Type B pancreatic cell (in vitro differentiated cells): ENCODE measurements at regions not wholly inside any gene's neighbourhood (a gene's known extent, or its start where the extent isn't known, plus 50 kb on each side); places are given as distances from the start of the nearest gene placed in this dataset.

Experiments
- DNase-seq: peaks from one replicate; pipeline ENCODE4 v3.0.0; 2021; ENCODE audit warnings: mixed read lengths; ENCODE audit not compliant: unreplicated experiment; ENCODE audit errors: extremely low spot score
- H3K27ac Mint-ChIP-seq: 2 replicates; pipeline ENCODE4 v1.8.0; 2021; ENCODE audit warnings: mild to moderate bottlenecking, mixed read lengths
- H3K27me3 Mint-ChIP-seq: 2 replicates; pipeline ENCODE4 v1.8.0; 2021; ENCODE audit warnings: mixed read lengths
- H3K36me3 Mint-ChIP-seq: 2 replicates; pipeline ENCODE4 v1.8.0; 2021; ENCODE audit warnings: mixed read lengths
- H3K4me1 Mint-ChIP-seq: one replicate; pipeline ENCODE4 v1.8.0; 2021; ENCODE audit warnings: mixed read lengths; ENCODE audit not compliant: unreplicated experiment
- H3K4me3 Mint-ChIP-seq: 2 replicates; pipeline ENCODE4 v1.8.0; 2021; ENCODE audit warnings: mild to moderate bottlenecking, mixed read lengths
- H3K9me3 Mint-ChIP-seq: 2 replicates; pipeline ENCODE4 v1.8.0; 2021; ENCODE audit warnings: mixed read lengths
- CTCF ChIP-seq: fragments of 200-600 bp; sonication (generic); conservative IDR thresholded peaks from 2 replicates; pipeline ENCODE4 v1.5.0; 2021; ENCODE audit warnings: antibody characterized with exemption, mild to moderate bottlenecking

DNA sequence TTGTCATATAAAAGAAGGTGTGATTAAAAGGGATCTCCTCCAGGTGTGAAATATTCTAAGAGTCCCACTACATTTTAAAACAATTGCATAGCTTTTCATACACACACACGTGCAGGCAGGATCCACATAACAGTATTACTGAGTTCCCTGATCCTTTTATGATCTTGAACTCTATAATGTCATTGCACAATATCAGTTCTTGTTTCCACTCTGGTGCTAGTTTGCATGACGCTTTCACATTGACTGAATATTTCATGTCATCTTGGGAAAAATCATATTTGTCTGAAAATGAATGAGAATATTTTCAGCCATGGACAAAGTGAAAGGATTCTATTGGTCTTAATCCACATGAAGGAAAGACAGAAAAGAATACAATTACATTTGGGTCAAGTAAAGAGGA lies 703.8 kb downstream of the CDH8 start:
- Mint-ChIP-seq H3K27me3 (peaks cover 2% of the 10 kb centered on the region), H3K4me1 (no peaks in the 10 kb centered on the region), H3K4me3 (no peak overlapping the region), H3K36me3 (no peaks in the 10 kb centered on the region), H3K9me3 (no peaks in the 10 kb centered on the region), H3K27ac (no peak overlapping the region)
- no peak for DNase-seq
- no peak for TF ChIP-seq CTCF

DNA sequence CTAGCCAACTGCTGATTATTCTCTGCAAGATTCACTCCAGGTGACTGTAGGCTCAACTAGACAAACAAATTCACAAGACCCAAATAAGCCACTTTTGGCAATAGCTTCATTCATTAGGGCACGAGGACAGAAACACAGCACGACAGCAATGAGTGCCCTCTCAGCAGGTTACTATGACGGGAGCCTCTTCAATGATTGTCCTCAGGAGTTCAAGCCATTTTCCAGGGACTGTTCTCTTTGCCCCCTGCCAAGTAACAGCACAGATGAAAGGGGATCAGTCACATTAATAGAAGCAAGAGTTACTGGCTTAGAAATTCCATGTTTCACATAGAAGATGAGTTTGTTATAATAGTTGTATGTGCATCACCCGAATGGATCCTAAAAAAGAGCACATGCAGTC lies 712.2 kb downstream of the CDH8 start:
- H3K27me3 Mint-ChIP-seq: no peaks in the 10 kb centered on the region
- no peak for TF ChIP-seq CTCF
- H3K4me3 Mint-ChIP-seq: no peak overlapping the region
- H3K36me3 Mint-ChIP-seq: no peaks in the 10 kb centered on the region
- peaks cover 5% of the 10 kb centered on the region for H3K9me3 Mint-ChIP-seq
- peaks cover 8% of the 10 kb centered on the region for H3K4me1 Mint-ChIP-seq
- no peak for DNase-seq
- H3K27ac Mint-ChIP-seq: no peak overlapping the region

- DNase-seq: no peak
- Mint-ChIP-seq H3K36me3 (no peaks in the 10 kb centered on the region), H3K27me3 (no peaks in the 10 kb centered on the region), H3K9me3 (peaks cover 5% of the 10 kb centered on the region), H3K4me1 (peaks cover 8% of the 10 kb centered on the region), H3K27ac (no peak overlapping the region), H3K4me3 (no peak overlapping the region)
- TF ChIP-seq CTCF: no peak
Observed at GRCh38 chr16:61323456-61323855, 712.8 kb downstream of the CDH8 start.

- no peak overlapping the region for H3K4me3 Mint-ChIP-seq
- peaks cover 6% of the 10 kb centered on the region for H3K9me3 Mint-ChIP-seq
- H3K36me3 Mint-ChIP-seq: no peaks in the 10 kb centered on the region
- TF ChIP-seq CTCF: no peak
- no peaks in the 10 kb centered on the region for H3K27me3 Mint-ChIP-seq
- no peak for DNase-seq
- H3K4me1 Mint-ChIP-seq: peaks cover 8% of the 10 kb centered on the region
- H3K27ac Mint-ChIP-seq: no peak overlapping the region
Observed at GRCh38 chr16:61320791-61321190, 715.4 kb downstream of the CDH8 start.

GRCh38 chr16:61313931-61314330 lies 722.3 kb downstream of the CDH8 start:
- TF ChIP-seq CTCF: no peak
- H3K36me3 Mint-ChIP-seq: no peaks in the 10 kb centered on the region
- no peaks in the 10 kb centered on the region for H3K27me3 Mint-ChIP-seq
- peaks cover 6% of the 10 kb centered on the region for H3K9me3 Mint-ChIP-seq
- no peak for DNase-seq
- no peak overlapping the region for H3K4me3 Mint-ChIP-seq
- H3K4me1 Mint-ChIP-seq: no peaks in the 10 kb centered on the region
- H3K27ac Mint-ChIP-seq: no peak overlapping the region

DNA sequence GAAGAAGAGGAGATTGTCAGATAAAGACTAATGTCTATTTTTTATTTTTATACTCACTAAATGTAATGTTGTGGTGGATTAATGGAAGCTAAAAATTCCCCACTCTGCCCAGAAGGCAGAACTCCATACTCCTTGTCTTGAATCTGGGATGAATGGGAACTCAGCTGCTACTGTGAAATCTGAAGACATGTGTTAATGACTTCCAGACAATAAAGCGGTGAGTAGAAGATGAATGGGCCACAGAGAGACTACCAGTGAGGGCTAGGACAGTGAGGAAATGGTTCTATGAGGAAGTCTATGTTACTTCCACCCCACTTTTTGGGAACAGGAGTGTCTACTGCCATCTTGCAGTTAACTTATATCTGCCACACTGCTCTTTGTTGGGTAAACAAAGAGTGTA lies 726.9 kb downstream of the CDH8 start:
- no peak for TF ChIP-seq CTCF
- no peak overlapping the region for H3K4me3 Mint-ChIP-seq
- no peak for DNase-seq
- no peaks in the 10 kb centered on the region for H3K9me3 Mint-ChIP-seq
- H3K36me3 Mint-ChIP-seq: no peaks in the 10 kb centered on the region
- H3K27ac Mint-ChIP-seq: no peak overlapping the region
- H3K4me1 Mint-ChIP-seq: no peaks in the 10 kb centered on the region
- no peaks in the 10 kb centered on the region for H3K27me3 Mint-ChIP-seq
